SK-N-SH (cell line): ENCODE measurements at regions not wholly inside any gene's neighbourhood (a gene's known extent, or its start where the extent isn't known, plus 50 kb on each side); places are given as distances from the start of the nearest gene placed in this dataset.

Experiments
- CTCF ChIA-PET: fragments of 300-600, 350-600 bp; formaldehyde crosslinking; extraction: SDS; loops from one replicate; lab custom pipeline; 2021; lab: Yijun Ruan, JAX
- POLR2A ChIA-PET: fragments of 350-600 bp; sonication (Branson Sonifier 250); formaldehyde crosslinking; extraction: SDS; loops from one replicate; lab custom pipeline; 2020; ENCODE audit warnings: antibody characterized with exemption, inconsistent platforms; lab: Yijun Ruan, JAX
- DNase-seq: peaks from one replicate; pipeline ENCODE4 v3.0.0; 2012
- H2AFZ ChIP-seq: fragments of 200-600 bp; sonication (generic); 2 replicates; pipeline ENCODE4 v1.8.1; 2016; ENCODE audit warnings: antibody characterized with exemption, mild to moderate bottlenecking, low read depth
- H3F3A ChIP-seq: fragments of 200-600 bp; sonication (generic); replicated peaks from 2 replicates; pipeline ENCODE3; 2016; ENCODE audit warnings: antibody characterized with exemption, mild to moderate bottlenecking; ENCODE audit not compliant: insufficient read depth
- H3K27ac ChIP-seq, 2 experiments: fragments of 200-500 bp in 1 of 2; fragments of 200-600 bp in 1 of 2; sonication (Bioruptor generic) in 1 of 2; sonication (generic), shearing (Covaris generic) in 1 of 2; 2 replicates each; pipeline versions ENCODE4 v1.5.1 to v1.6.1; 2014 to 2016; ENCODE audit warnings: low read depth in 2 of 2, inconsistent platforms in 1 of 2, low read length in 1 of 2, mild to moderate bottlenecking in 1 of 2, mixed read lengths in 1 of 2
- H3K27me3 ChIP-seq: fragments of 200-600 bp; sonication (generic), shearing (Covaris generic); 2 replicates; pipeline ENCODE4 v1.6.1; 2016; ENCODE audit warnings: mixed run types; ENCODE audit not compliant: insufficient read depth
- H3K36me3 ChIP-seq, 2 experiments: fragments of 200-500 bp in 1 of 2; fragments of 200-600 bp in 1 of 2; sonication (Bioruptor generic) in 1 of 2; sonication (generic) in 1 of 2; replicated peaks in 1 of 2; 2 replicates each; pipeline versions ENCODE3 to v1.5.1; 2014 to 2016; ENCODE audit warnings: low read length in 1 of 2, mild to moderate bottlenecking in 1 of 2; ENCODE audit not compliant: insufficient read depth in 2 of 2, control insufficient read depth in 1 of 2
- H3K4me1 ChIP-seq, 2 experiments: fragments of 200-500 bp in 1 of 2; fragments of 200-600 bp in 1 of 2; sonication (Bioruptor generic) in 1 of 2; sonication (generic), shearing (Covaris generic) in 1 of 2; 2 replicates each; pipeline versions ENCODE4 v1.5.1 to v1.6.1; 2014 to 2016; ENCODE audit warnings: low read depth in 1 of 2, low read length in 1 of 2, mixed run types in 1 of 2; ENCODE audit not compliant: insufficient read depth in 2 of 2, control insufficient read depth in 1 of 2
- H3K4me2 ChIP-seq: fragments of 200-600 bp; sonication (generic), shearing (Covaris generic); 2 replicates; pipeline ENCODE4 v1.6.1; 2017; ENCODE audit warnings: mixed run types
- H3K4me3 ChIP-seq, 2 experiments: fragments of 200-500 bp in 1 of 2; fragments of 200-600 bp in 1 of 2; sonication (Bioruptor generic) in 1 of 2; sonication (generic), shearing (Covaris generic) in 1 of 2; 2 replicates each; pipeline versions ENCODE4 v1.5.1 to v1.8.1; 2014 to 2016; ENCODE audit warnings: low read depth in 2 of 2, inconsistent platforms in 1 of 2, low read length in 1 of 2, mild to moderate bottlenecking in 1 of 2, mixed read lengths in 1 of 2, moderate library complexity in 1 of 2
- H3K79me2 ChIP-seq: fragments of 200-600 bp; sonication (generic); 2 replicates; pipeline ENCODE4 v1.8.1; 2017; ENCODE audit warnings: mild to moderate bottlenecking; ENCODE audit not compliant: insufficient read depth
- H3K9ac ChIP-seq: fragments of 200-600 bp; sonication (generic); 2 replicates; pipeline ENCODE4 v1.6.1; 2017; ENCODE audit warnings: mixed run types
- H3K9me2 ChIP-seq: fragments of 200-600 bp; sonication (generic); 2 replicates; pipeline ENCODE4 v1.6.1; 2017; ENCODE audit warnings: mixed run types
- H3K9me3 ChIP-seq: fragments of 200-600 bp; sonication (generic); 2 replicates; pipeline ENCODE4 v1.6.1; 2017; ENCODE audit warnings: mixed run types, mild to moderate bottlenecking, moderate library complexity
- H4K20me1 ChIP-seq: fragments of 200-600 bp; sonication (generic); 2 replicates; pipeline ENCODE4 v1.6.1; 2017; ENCODE audit warnings: mild to moderate bottlenecking, mixed run types; ENCODE audit not compliant: insufficient read depth
- CHD2 ChIP-seq: fragments of 150-350 bp; IDR thresholded peaks from 2 replicates; pipeline ENCODE4 v1.6.1; 2018; ENCODE audit warnings: low read length; ENCODE audit not compliant: partially characterized antibody
- ELF1 ChIP-seq: IDR thresholded peaks from 2 replicates; pipeline ENCODE4 v1.4.0; 2012
- FOSL2 ChIP-seq: IDR thresholded peaks from 2 replicates; pipeline ENCODE4 v1.4.0; 2012; ENCODE audit warnings: low read depth, mild to moderate bottlenecking, moderate library complexity, borderline replicate concordance
- FOXJ3 ChIP-seq: sonication (generic); formaldehyde crosslinking; IDR thresholded peaks from 2 replicates; pipeline ENCODE4 v1.5.1; 2020; ENCODE audit warnings: mild to moderate bottlenecking, missing genetic modification reagents
- FOXM1 ChIP-seq: IDR thresholded peaks from 2 replicates; pipeline ENCODE4 v1.4.0; 2012; ENCODE audit warnings: low read depth, mild to moderate bottlenecking
- GABPA ChIP-seq: IDR thresholded peaks from 2 replicates; pipeline ENCODE4 v1.4.0; 2012; ENCODE audit warnings: low read depth, mild to moderate bottlenecking
- IRF3 ChIP-seq: fragments of 150-350 bp; IDR thresholded peaks from 2 replicates; pipeline ENCODE4 v1.6.1; 2016; ENCODE audit warnings: mild to moderate bottlenecking, low read depth, low read length
- MAX ChIP-seq: IDR thresholded peaks from 2 replicates; pipeline ENCODE4 v1.4.0; 2012; ENCODE audit warnings: low read depth
- MXI1 ChIP-seq: IDR thresholded peaks from 2 replicates; pipeline ENCODE4 v1.6.1; 2012; ENCODE audit warnings: mild to moderate bottlenecking, low read depth, low read length, improper control_type of control experiment
- NFIC ChIP-seq: IDR thresholded peaks from 2 replicates; pipeline ENCODE4 v1.4.0; 2012; ENCODE audit warnings: borderline replicate concordance
- POLR2AphosphoS5 ChIP-seq: IDR thresholded peaks from 2 replicates; pipeline ENCODE4 v1.6.1; 2012; ENCODE audit warnings: low read depth, low read length
- RFX5 ChIP-seq: IDR thresholded peaks from 2 replicates; pipeline ENCODE4 v1.6.1; 2012; ENCODE audit warnings: mild to moderate bottlenecking, improper control_type of control experiment, low read length
- TAF1 ChIP-seq: IDR thresholded peaks from 2 replicates; pipeline ENCODE4 v1.6.1; 2012; ENCODE audit warnings: low read depth, mild to moderate bottlenecking, low read length, moderate library complexity, borderline replicate concordance
- WGBS: methylation state at CpG from one replicate; pipeline ENCODE4 v1.1.6; 2017; ENCODE audit warnings: low lambda C conversion rate; 5-methylcytosine and 5-hydroxymethylcytosine counted together

GRCh38 chr7:52500841-52501240 lies 534.6 kb upstream of the POM121L12 start:
- ChIA-PET POLR2A (no interaction called here), CTCF (interaction anchor here (0.9 to 1.7 kb wide), 4 partner anchors 9 to 26 kb away, joined by 3 to 5 read pairs (median 4); no protein-coding TSS in a partner anchor)
- 21% methylated on average over 3 of the region's 3 CpGs for WGBS
- H3K4me2 ChIP-seq, result no peak overlapping the region
- no peaks in the 10 kb centered on the region for H3F3A ChIP-seq
- H3K36me3 ChIP-seq, result no peaks in the 10 kb centered on the region
- H3K9me2 ChIP-seq, result 0 out of 2 replicates have a peak, but pooled peaks cover 2% of the 10 kb centered on the region
- H3K27ac ChIP-seq, result no peak overlapping the region
- TF ChIP-seq ELF1 (no peak), IRF3 (no peak), MAX (no peak), FOXM1 (no peak), RFX5 (no peak)
- H4K20me1 ChIP-seq, result no peaks in the 10 kb centered on the region
- no peak overlapping the region for H3K9ac ChIP-seq
- H3K4me1 ChIP-seq, result no peaks in the 10 kb centered on the region
- no peaks in the 10 kb centered on the region for H3K79me2 ChIP-seq
- DNase-seq, result no peak
- no peaks in the 10 kb centered on the region for H3K9me3 ChIP-seq
- H3K27me3 ChIP-seq, result no peaks in the 10 kb centered on the region
- H3K4me3 ChIP-seq, result no peak overlapping the region
- no peak overlapping the region for H2AFZ ChIP-seq

- H4K20me1 ChIP-seq, result no peaks in the 10 kb centered on the region
- CTCF ChIA-PET, result no interaction called here
- no peaks in the 10 kb centered on the region for H3K27me3 ChIP-seq
- no peak overlapping the region for H2AFZ ChIP-seq
- WGBS, result 12% methylated on average over 1 of the region's 1 CpG
- DNase-seq, result no peak
- no peak overlapping the region for H3K4me2 ChIP-seq
- H3K79me2 ChIP-seq, result no peaks in the 10 kb centered on the region
- H3K4me1 ChIP-seq, result no peaks in the 10 kb centered on the region
- H3K9me3 ChIP-seq, result peaks cover 9% of the 10 kb centered on the region; the same call in 1 of the 2 replicates
- TF ChIP-seq FOSL2 (no peak), NFIC (no peak), FOXJ3 (no peak), TAF1 (no peak), CHD2 (no peak), GABPA (no peak), MXI1 (no peak), POLR2AphosphoS5 (no peak)
- TF ChIP-seq, all 33 proteins: peak for 0
- H3K9ac ChIP-seq, result no peak overlapping the region
- no peak overlapping the region for H3K27ac ChIP-seq
- H3K36me3 ChIP-seq, result no peaks in the 10 kb centered on the region
- POLR2A ChIA-PET, result no interaction called here
- H3K9me2 ChIP-seq, result no peaks in the 10 kb centered on the region
- H3K4me3 ChIP-seq, result no peak overlapping the region
- no peaks in the 10 kb centered on the region for H3F3A ChIP-seq
Observed at GRCh38 chr7:52498366-52498765, 537.1 kb upstream of the POM121L12 start.
